H9 (cell line): ENCODE measurements at regions not wholly inside any gene's neighbourhood (a gene's known extent, or its start where the extent isn't known, plus 50 kb on each side); places are given as distances from the start of the nearest gene placed in this dataset.

ENCODE experiments used
- DNase-seq: peaks from one replicate; pipeline ENCODE4 v3.0.0-alpha.2; 2017
- H2AFZ ChIP-seq: one replicate; pipeline ENCODE4 v1.6.1; 2013; ENCODE audit warnings: mild to moderate bottlenecking, low read length, control low read depth, moderate library complexity
- H2AK5ac ChIP-seq: 2 replicates; pipeline ENCODE4 v1.6.1; 2013; ENCODE audit warnings: low read length, control low read depth, mixed read lengths; ENCODE audit not compliant: insufficient read length
- H2BK120ac ChIP-seq: one replicate; pipeline ENCODE4 v1.6.1; 2013; ENCODE audit warnings: low read depth, mild to moderate bottlenecking, low read length, control low read depth, inconsistent platforms; ENCODE audit not compliant: poor library complexity, severe bottlenecking
- H2BK12ac ChIP-seq: 2 replicates; pipeline ENCODE4 v1.6.1; 2013; ENCODE audit warnings: low read length, control low read depth, mixed read lengths, low read depth; ENCODE audit not compliant: insufficient read length
- H2BK15ac ChIP-seq: 2 replicates; pipeline ENCODE4 v1.6.1; 2013; ENCODE audit warnings: low read depth, low read length, control low read depth
- H2BK20ac ChIP-seq: one replicate; pipeline ENCODE4 v1.6.1; 2013; ENCODE audit warnings: low read depth, mild to moderate bottlenecking, low read length, control low read depth, inconsistent platforms; ENCODE audit not compliant: poor library complexity, severe bottlenecking
- H2BK5ac ChIP-seq: 2 replicates; pipeline ENCODE4 v1.6.1; 2013; ENCODE audit warnings: low read length, control low read depth, mixed read lengths; ENCODE audit not compliant: insufficient read length
- H3K14ac ChIP-seq: 2 replicates; pipeline ENCODE4 v1.6.1; 2013; ENCODE audit warnings: low read length, control low read depth; ENCODE audit not compliant: insufficient read depth
- H3K18ac ChIP-seq: 2 replicates; pipeline ENCODE4 v1.6.1; 2013; ENCODE audit warnings: low read depth, mild to moderate bottlenecking, mixed read lengths, low read length, control low read depth; ENCODE audit not compliant: insufficient read length
- H3K23ac ChIP-seq: 2 replicates; pipeline ENCODE4 v1.6.1; 2013; ENCODE audit warnings: low read length, control low read depth, mixed read lengths, low read depth; ENCODE audit not compliant: insufficient read length
- H3K23me2 ChIP-seq: 2 replicates; pipeline ENCODE4 v1.6.1; 2013; ENCODE audit warnings: low read depth, mild to moderate bottlenecking, mixed read lengths, low read length, control low read depth; ENCODE audit not compliant: insufficient read length, poor library complexity, severe bottlenecking
- H3K27ac ChIP-seq: 2 replicates; pipeline ENCODE4 v1.5.1; 2013; ENCODE audit warnings: low read length, control low read depth, mixed read lengths, low read depth; ENCODE audit not compliant: insufficient read length
- H3K27me3 ChIP-seq: 2 replicates; pipeline ENCODE4 v1.6.1; 2013; ENCODE audit warnings: low read length, control low read depth, inconsistent platforms; ENCODE audit not compliant: insufficient read depth
- H3K4ac ChIP-seq: 2 replicates; pipeline ENCODE4 v1.6.1; 2013; ENCODE audit warnings: low read depth, mild to moderate bottlenecking, control low read depth, inconsistent platforms, low read length, moderate library complexity
- H3K4me1 ChIP-seq: 2 replicates; pipeline ENCODE4 v1.6.1; 2013; ENCODE audit warnings: low read length, control low read depth, inconsistent platforms; ENCODE audit not compliant: insufficient read depth
- H3K4me2 ChIP-seq: 2 replicates; pipeline ENCODE4 v1.6.1; 2013; ENCODE audit warnings: low read length, control low read depth, mixed read lengths; ENCODE audit not compliant: insufficient read length, insufficient read depth
- H3K56ac ChIP-seq: 2 replicates; pipeline ENCODE4 v1.6.1; 2013; ENCODE audit warnings: low read depth, mild to moderate bottlenecking, mixed read lengths, low read length, control low read depth; ENCODE audit not compliant: insufficient read length
- H3K79me1 ChIP-seq: 2 replicates; pipeline ENCODE4 v1.6.1; 2013; ENCODE audit warnings: low read depth, mild to moderate bottlenecking, moderate library complexity, low read length, control low read depth, inconsistent platforms; ENCODE audit not compliant: insufficient read depth, poor library complexity, severe bottlenecking
- H3K79me2 ChIP-seq: 2 replicates; pipeline ENCODE4 v1.6.1; 2013; ENCODE audit warnings: low read length, control low read depth, inconsistent platforms; ENCODE audit not compliant: insufficient read depth
- H3K9ac ChIP-seq: 2 replicates; pipeline ENCODE4 v1.6.1; 2013; ENCODE audit warnings: low read length, control low read depth, mixed read lengths; ENCODE audit not compliant: insufficient read length; ENCODE audit errors: extremely low read depth
- H3K9me3 ChIP-seq: one replicate; pipeline ENCODE4 v1.6.1; 2013; ENCODE audit warnings: low read depth, low read length, inconsistent platforms; ENCODE audit not compliant: control insufficient read depth
- H3T11ph ChIP-seq: one replicate; pipeline ENCODE4 v1.6.1; 2013; ENCODE audit warnings: mild to moderate bottlenecking, low read length, control low read depth, inconsistent platforms
- H4K20me1 ChIP-seq: one replicate; pipeline ENCODE4 v1.6.1; 2013; ENCODE audit not compliant: control insufficient read depth, insufficient read length, insufficient read depth
- H4K5ac ChIP-seq: 2 replicates; pipeline ENCODE4 v1.6.1; 2013; ENCODE audit warnings: low read depth, mild to moderate bottlenecking, mixed read lengths, low read length, control low read depth; ENCODE audit not compliant: insufficient read length
- H4K8ac ChIP-seq: replicated peaks from 2 replicates; pipeline ENCODE4 v1.6.1; 2013; ENCODE audit warnings: low read length, control low read depth, mixed read lengths, low read depth; ENCODE audit not compliant: insufficient read length
- H4K91ac ChIP-seq: 2 replicates; pipeline ENCODE4 v1.6.1; 2013; ENCODE audit warnings: low read depth, mild to moderate bottlenecking, moderate library complexity, mixed read lengths, low read length, control low read depth; ENCODE audit not compliant: insufficient read length
- H3K27ac Mint-ChIP-seq, 3 experiments: 2 replicates in 2 of 3; 3 replicates in 1 of 3; pipeline ENCODE4 v1.8.0; 2020 to 2021; ENCODE audit warnings: mixed read lengths in 3 of 3, mild to moderate bottlenecking in 1 of 3, moderate library complexity in 1 of 3
- H3K27me3 Mint-ChIP-seq: 2 replicates; pipeline ENCODE4 v1.8.0; 2021; ENCODE audit warnings: low read depth, mild to moderate bottlenecking, moderate library complexity, mixed read lengths
- H3K36me3 Mint-ChIP-seq, 3 experiments: 2 replicates in 2 of 3; 3 replicates in 1 of 3; pipeline ENCODE4 v1.8.0; 2020 to 2021; ENCODE audit warnings: low read depth in 3 of 3, mixed read lengths in 3 of 3; ENCODE audit not compliant: insufficient read depth in 1 of 3
- H3K4me1 Mint-ChIP-seq, 2 experiments: 2 replicates each; pipeline ENCODE4 v1.8.0; 2020; ENCODE audit warnings: mixed read lengths in 2 of 2
- H3K4me3 Mint-ChIP-seq, 2 experiments: 2 replicates in 1 of 2; 3 replicates in 1 of 2; pipeline ENCODE4 v1.8.0; 2020 to 2021; ENCODE audit warnings: mild to moderate bottlenecking in 2 of 2, mixed read lengths in 2 of 2, moderate library complexity in 1 of 2
- H3K9me3 Mint-ChIP-seq, 2 experiments: 2 replicates in 1 of 2; 3 replicates in 1 of 2; pipeline ENCODE4 v1.8.0; 2020; ENCODE audit warnings: mild to moderate bottlenecking in 2 of 2, mixed read lengths in 2 of 2, moderate library complexity in 1 of 2
- CTCF ChIP-seq: fragments of 200-600 bp; sonication (generic); conservative IDR thresholded peaks from 3 replicates; pipeline ENCODE4 v1.8.0; 2021; ENCODE audit warnings: antibody characterized with exemption, mild to moderate bottlenecking
- whole genome bisulfite sequencing: extraction: QIAGEN DNeasy Blood & Tissue Kit; methylation state at CpG from one replicate; pipeline ENCODE4 v1.1.7; 2013; ENCODE audit warnings: missing lambda C conversion rate, low lambda C conversion rate, mixed read lengths; ENCODE audit not compliant: insufficient read length; ENCODE audit errors: extremely low coverage; 5-methylcytosine and 5-hydroxymethylcytosine counted together

GRCh38 chr2:174660984-174661675, 63.5 kb upstream of the WIPF1 start:
- no peaks in the 10 kb centered on the region for H3K27me3 Mint-ChIP-seq
- H3K79me2 ChIP-seq = no peaks in the 10 kb centered on the region

More at GRCh38 chr2:174660984-174661675, 63.5 kb upstream of the WIPF1 start:
- WGBS = no CpG with 5 or more reads among the region's 9 CpGs
- H3K9me3 Mint-ChIP-seq = peaks cover 1 to 2% of the 10 kb centered on the region in 2 experiments; a peak in 2 of 5 replicates
- Histone ChIP-seq H3K9ac (no peak overlapping the region), H3K9me3 (no peaks in the 10 kb centered on the region), H3K27ac (no peak overlapping the region), H3K23ac (no peak overlapping the region), H2BK12ac (no peak overlapping the region), H3K56ac (no peak overlapping the region), H2BK20ac (no peak overlapping the region), H2AFZ (no peak overlapping the region), H3K18ac (no peak overlapping the region), H3K79me1 (no peaks in the 10 kb centered on the region), H2BK5ac (no peak overlapping the region), H3K27me3 (no peaks in the 10 kb centered on the region), H4K20me1 (no peaks in the 10 kb centered on the region), H3T11ph (no peak overlapping the region), H3K23me2 (no peaks in the 10 kb centered on the region), H3K4ac (no peak overlapping the region), H3K4me2 (no peak overlapping the region), H2AK5ac (no peak overlapping the region), H3K14ac (no peak overlapping the region), H3K4me1 (0 out of 2 replicates have a peak, but pooled peaks cover 2% of the 10 kb centered on the region), H2BK120ac (no peak overlapping the region), H2BK15ac (no peak overlapping the region), H4K8ac (no peak overlapping the region), H4K5ac (no peak overlapping the region), H4K91ac (no peak overlapping the region)
- peaks cover 0 to 1% (median 0%) of the 10 kb centered on the region in 3 experiments; a peak in 1 of 7 replicates for H3K36me3 Mint-ChIP-seq
- no peak for DNase-seq
- H3K27ac Mint-ChIP-seq = peak overlapping the region in 1 of 3 experiments; percentile 6; a peak in 1 of 7 replicates
- peaks cover 6 to 8% of the 10 kb centered on the region in 2 experiments for H3K4me1 Mint-ChIP-seq
- no peak for TF ChIP-seq CTCF
- H3K4me3 Mint-ChIP-seq = no peak overlapping the region
